H1 (cell line): ENCODE measurements at regions not wholly inside any gene's neighbourhood (a gene's known extent, or its start where the extent isn't known, plus 50 kb on each side); places are given as distances from the start of the nearest gene placed in this dataset.

Experiments
- CTCF ChIA-PET: fragments of 300-600 bp; sonication (Branson Sonifier 250); formaldehyde crosslinking; loops from one replicate; lab custom pipeline; 2021; ENCODE audit not compliant: partially characterized antibody; lab: Charles Lee
- POLR2A ChIA-PET: fragments of 300-600 bp; sonication (Branson Sonifier 250); formaldehyde crosslinking; loops from one replicate; lab custom pipeline; 2021; ENCODE audit warnings: inconsistent platforms; ENCODE audit not compliant: partially characterized antibody; lab: Charles Lee
- DNase-seq, 2 experiments: peaks; one replicate each; pipeline versions ENCODE4 v3.0.0 to v3.0.0-alpha.2; 2010 to 2022; ENCODE audit warnings: low spot score in 2 of 2, low read depth in 1 of 2, mixed read lengths in 1 of 2
- FAIRE-seq: peaks from 2 replicates; lab custom pipeline; 2011; peaks lifted over from hg19 to GRCh38; lab: Jason Lieb, UNC
- H2AFZ ChIP-seq: 2 replicates; pipeline ENCODE4 v1.8.1; 2012; ENCODE audit warnings: low read length, inconsistent platforms
- H2AK5ac ChIP-seq: 2 replicates; pipeline ENCODE4 v1.6.1; 2013; ENCODE audit warnings: low read depth, low read length
- H2BK120ac ChIP-seq: replicated peaks from 2 replicates; pipeline ENCODE3; 2013; ENCODE audit warnings: low read depth, low read length, inconsistent platforms
- H2BK12ac ChIP-seq: 2 replicates; pipeline ENCODE4 v1.6.1; 2013; ENCODE audit warnings: low read depth, low read length
- H2BK15ac ChIP-seq: 2 replicates; pipeline ENCODE4 v1.6.1; 2013; ENCODE audit warnings: low read length
- H2BK20ac ChIP-seq: 2 replicates; pipeline ENCODE4 v1.6.1; 2013; ENCODE audit warnings: low read length
- H2BK5ac ChIP-seq: 2 replicates; pipeline ENCODE4 v1.6.1; 2013; ENCODE audit warnings: low read depth, low read length
- H3K14ac ChIP-seq: 2 replicates; pipeline ENCODE4 v1.6.1; 2013; ENCODE audit warnings: inconsistent platforms; ENCODE audit not compliant: insufficient read length
- H3K18ac ChIP-seq: 2 replicates; pipeline ENCODE4 v1.6.1; 2013; ENCODE audit warnings: low read length; ENCODE audit errors: extremely low read depth
- H3K23ac ChIP-seq: 2 replicates; pipeline ENCODE4 v1.6.1; 2013; ENCODE audit warnings: inconsistent platforms; ENCODE audit not compliant: insufficient read length
- H3K23me2 ChIP-seq: 2 replicates; pipeline ENCODE4 v1.6.1; 2013; ENCODE audit warnings: low read depth, low read length
- H3K27ac ChIP-seq: 2 replicates; pipeline ENCODE4 v1.6.1; 2011; ENCODE audit warnings: low read depth, low read length, inconsistent platforms
- H3K27me3 ChIP-seq, 4 experiments: replicated peaks in 1 of 4; 1 replicate in 1 of 4; 2 replicates in 3 of 4; pipeline versions ENCODE4 v1.6.1 to v1.8.1; 2011 to 2013; ENCODE audit warnings: low read length in 3 of 4, mild to moderate bottlenecking in 3 of 4, inconsistent platforms in 2 of 4, mixed read lengths in 2 of 4, moderate library complexity in 1 of 4; ENCODE audit not compliant: control insufficient read depth in 3 of 4, insufficient read depth in 3 of 4; ENCODE audit errors: extremely low read depth in 1 of 4
- H3K36me3 ChIP-seq, 4 experiments: 2 replicates each; pipeline versions ENCODE4 v1.6.1 to v1.8.1; 2011 to 2013; ENCODE audit warnings: mild to moderate bottlenecking in 4 of 4, low read length in 3 of 4, moderate library complexity in 2 of 4, control low read depth in 1 of 4, inconsistent platforms in 1 of 4; ENCODE audit not compliant: insufficient read depth in 4 of 4, control insufficient read depth in 2 of 4
- H3K4ac ChIP-seq: replicated peaks from 2 replicates; pipeline ENCODE3; 2013; ENCODE audit warnings: low read length, low read depth, mixed read lengths, inconsistent platforms; ENCODE audit not compliant: insufficient read length
- H3K4me1 ChIP-seq, 4 experiments: replicated peaks in 1 of 4; 1 replicate in 1 of 4; 2 replicates in 3 of 4; pipeline versions ENCODE4 v1.6.1 to v1.8.1; 2011 to 2013; ENCODE audit warnings: low read length in 3 of 4, inconsistent platforms in 2 of 4, mixed read lengths in 1 of 4; ENCODE audit not compliant: insufficient read depth in 4 of 4, control insufficient read depth in 3 of 4
- H3K4me2 ChIP-seq, 2 experiments: 2 replicates each; pipeline versions ENCODE4 v1.6.1 to v1.8.1; 2011 to 2013; ENCODE audit warnings: low read depth in 2 of 2, low read length in 2 of 2, control low read depth in 1 of 2, inconsistent platforms in 1 of 2, mild to moderate bottlenecking in 1 of 2; ENCODE audit not compliant: insufficient read depth in 1 of 2
- H3K4me3 ChIP-seq, 4 experiments: fragments of 200-600, 300-600 bp in 1 of 4; sonication (generic), shearing (Covaris generic), sonication (Bioruptor Twin) in 1 of 4; 2 replicates each; pipeline versions ENCODE4 v1.5.1 to v1.8.1; 2011 to 2016; ENCODE audit warnings: low read length in 4 of 4, low read depth in 3 of 4, control low read depth in 2 of 4, inconsistent platforms in 2 of 4, mild to moderate bottlenecking in 2 of 4, mixed read lengths in 1 of 4, moderate library complexity in 1 of 4; ENCODE audit not compliant: insufficient read depth in 2 of 4; ENCODE audit errors: extremely low read depth in 1 of 4
- H3K56ac ChIP-seq: replicated peaks from 2 replicates; pipeline ENCODE3; 2013; ENCODE audit warnings: low read depth, mild to moderate bottlenecking, mixed read lengths, low read length, inconsistent platforms; ENCODE audit not compliant: insufficient read length
- H3K79me1 ChIP-seq: 2 replicates; pipeline ENCODE4 v1.6.1; 2013; ENCODE audit warnings: low read depth, low read length, control low read depth
- H3K79me2 ChIP-seq, 2 experiments: 2 replicates each; pipeline versions ENCODE4 v1.6.1 to v1.8.1; 2012 to 2013; ENCODE audit warnings: low read length in 2 of 2, mild to moderate bottlenecking in 2 of 2, inconsistent platforms in 1 of 2; ENCODE audit not compliant: insufficient read depth in 2 of 2, control insufficient read depth in 1 of 2
- H3K9ac ChIP-seq, 4 experiments: replicated peaks in 1 of 4; 1 replicate in 1 of 4; 2 replicates in 3 of 4; pipeline versions ENCODE4 v1.6.1 to v1.8.1; 2011 to 2013; ENCODE audit warnings: low read depth in 3 of 4, low read length in 3 of 4, control low read depth in 2 of 4, mild to moderate bottlenecking in 2 of 4, moderate library complexity in 2 of 4, inconsistent platforms in 1 of 4; ENCODE audit errors: extremely low read depth in 1 of 4
- H3K9me3 ChIP-seq, 2 experiments: 2 replicates each; pipeline versions ENCODE4 v1.6.1 to v1.8.1; 2012 to 2013; ENCODE audit warnings: mild to moderate bottlenecking in 2 of 2, moderate library complexity in 2 of 2, control low read depth in 1 of 2, inconsistent platforms in 1 of 2, low read depth in 1 of 2, low read length in 1 of 2, mixed read lengths in 1 of 2; ENCODE audit not compliant: insufficient read depth in 2 of 2
- H4K20me1 ChIP-seq, 2 experiments: replicated peaks in 1 of 2; 2 replicates each; pipeline versions ENCODE3 to v1.8.1; 2011 to 2013; ENCODE audit warnings: inconsistent platforms in 2 of 2, low read length in 2 of 2, mild to moderate bottlenecking in 1 of 2; ENCODE audit not compliant: insufficient read depth in 2 of 2, control insufficient read depth in 1 of 2
- H4K5ac ChIP-seq: 2 replicates; pipeline ENCODE4 v1.6.1; 2013; ENCODE audit warnings: low read length, low read depth, mixed read lengths, inconsistent platforms; ENCODE audit not compliant: insufficient read length
- H4K8ac ChIP-seq: 2 replicates; pipeline ENCODE4 v1.8.0; 2013; ENCODE audit warnings: mild to moderate bottlenecking, moderate library complexity, low read length, inconsistent platforms; ENCODE audit not compliant: insufficient read depth; ENCODE audit errors: extremely low read depth
- H4K91ac ChIP-seq: replicated peaks from 2 replicates; pipeline ENCODE3; 2013; ENCODE audit warnings: low read length, mixed read lengths, inconsistent platforms; ENCODE audit not compliant: insufficient read length
- BCL11A ChIP-seq, 2 experiments: IDR thresholded peaks; one replicate each; pipeline ENCODE4 v1.6.1; 2011; ENCODE audit warnings: low read depth in 2 of 2, low read length in 2 of 2, mild to moderate bottlenecking in 2 of 2
- CBX8 ChIP-seq: fragments of 300-800, 300-1000 bp; sonication (generic); IDR thresholded peaks from 2 replicates; pipeline ENCODE4 v1.7.1; 2016; ENCODE audit warnings: low read depth, low read length, borderline replicate concordance
- CHD2 ChIP-seq: IDR thresholded peaks from 2 replicates; pipeline ENCODE4 v1.6.1; 2012; ENCODE audit warnings: low read length, improper control_type of control experiment
- MAX ChIP-seq: IDR thresholded peaks from 2 replicates; pipeline ENCODE4 v1.6.1; 2012; ENCODE audit warnings: inconsistent platforms
- NANOG ChIP-seq: IDR thresholded peaks from 2 replicates; pipeline ENCODE4 v1.6.1; 2011; ENCODE audit warnings: low read length, low read depth, mild to moderate bottlenecking, inconsistent platforms; ENCODE audit not compliant: insufficient read depth, poor library complexity, severe bottlenecking
- POU5F1 ChIP-seq: IDR thresholded peaks from 2 replicates; pipeline ENCODE4 v1.6.1; 2011; ENCODE audit warnings: low read depth, mild to moderate bottlenecking, low read length, moderate library complexity
- SP1 ChIP-seq: IDR thresholded peaks from 2 replicates; pipeline ENCODE4 v1.6.1; 2011; ENCODE audit warnings: low read depth, low read length
- SP2 ChIP-seq: IDR thresholded peaks from 2 replicates; pipeline ENCODE4 v1.6.1; 2012; ENCODE audit warnings: mild to moderate bottlenecking, low read length, inconsistent platforms
- TAF7 ChIP-seq: optimal IDR thresholded peaks from 2 replicates; pipeline ENCODE3; 2011; ENCODE audit warnings: low read depth, mild to moderate bottlenecking, inconsistent platforms, low read length, moderate library complexity, borderline replicate concordance
- WGBS, 2 experiments: shearing (Covaris generic) in 1 of 2; methylation state at CpG; one replicate each; pipeline versions ENCODE4 v1.1.6 to v1.1.7; 2013 to 2015; ENCODE audit warnings: low lambda C conversion rate in 2 of 2, mixed read lengths in 2 of 2, inconsistent platforms in 1 of 2, low coverage in 1 of 2, missing lambda C conversion rate in 1 of 2; ENCODE audit not compliant: insufficient replicate concordance in 2 of 2, insufficient coverage in 1 of 2, insufficient read length in 1 of 2; ENCODE audit errors: extremely low coverage in 1 of 2, missing lambda C conversion rate in 1 of 2; 5-methylcytosine and 5-hydroxymethylcytosine counted together
- TF ChIP-seq, protein P1 (sequence below): IDR thresholded peaks from 2 replicates; pipeline ENCODE4 v1.6.1; 2011; ENCODE audit warnings: low read depth, mild to moderate bottlenecking, low read length; ENCODE audit not compliant: insufficient read depth
- TF ChIP-seq, protein P2 (sequence below), 3 experiments: IDR thresholded peaks; 1 replicate in 2 of 3; 2 replicates in 1 of 3; pipeline versions ENCODE4 v1.5.1 to v1.6.1; 2011; ENCODE audit warnings: low read length in 3 of 3, mild to moderate bottlenecking in 3 of 3, inconsistent platforms in 2 of 3, low read depth in 1 of 3, moderate library complexity in 1 of 3; ENCODE audit not compliant: insufficient read depth in 1 of 3; ENCODE audit errors: control extremely low read depth in 1 of 3

- Histone ChIP-seq H4K20me1 (no peaks in the 10 kb centered on the region), H3K14ac (no peak overlapping the region), H3K23me2 (no peaks in the 10 kb centered on the region), H2AFZ (no peak overlapping the region), H4K5ac (no peak overlapping the region), H2AK5ac (no peak overlapping the region), H2BK120ac (no peak overlapping the region), H2BK5ac (no peak overlapping the region), H2BK15ac (no peak overlapping the region), H3K4me3 (no peak overlapping the region), H3K79me2 (no peaks in the 10 kb centered on the region), H3K9me3 (no peaks in the 10 kb centered on the region), H2BK12ac (no peak overlapping the region), H3K4me1 (no peaks in the 10 kb centered on the region), H4K91ac (no peak overlapping the region), H3K27ac (no peak overlapping the region), H3K4ac (no peak overlapping the region), H3K18ac (no peak overlapping the region), H3K9ac (no peak overlapping the region), H3K4me2 (no peak overlapping the region), H2BK20ac (no peak overlapping the region), H3K23ac (no peak overlapping the region), H3K79me1 (no peaks in the 10 kb centered on the region), H3K36me3 (no peaks in the 10 kb centered on the region), H3K27me3 (no peaks in the 10 kb centered on the region), H3K56ac (no peak overlapping the region), H4K8ac (no peak overlapping the region)
- POLR2A ChIA-PET: no interaction called here
- FAIRE-seq (no peak), DNase-seq (no peak)
- WGBS, 2 experiments: no CpG with 5 or more reads among the region's 1 CpG
- CTCF ChIA-PET: no interaction called here
- TF ChIP-seq CBX8 (no peak), SP2 (no peak), TAF7 (no peak), MAX (no peak), NANOG (no peak), POU5F1 (no peak), CHD2 (no peak), BCL11A (IDR thresholded peaks at IDR 0.05; ENCODE audit: low read depth in 2 of 2, low read length in 2 of 2) (no peak), SP1 (no peak)
- TF ChIP-seq, protein P1, sequence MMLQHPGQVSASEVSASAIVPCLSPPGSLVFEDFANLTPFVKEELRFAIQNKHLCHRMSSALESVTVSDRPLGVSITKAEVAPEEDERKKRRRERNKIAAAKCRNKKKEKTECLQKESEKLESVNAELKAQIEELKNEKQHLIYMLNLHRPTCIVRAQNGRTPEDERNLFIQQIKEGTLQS: no peak
- TF ChIP-seq, protein P2, sequence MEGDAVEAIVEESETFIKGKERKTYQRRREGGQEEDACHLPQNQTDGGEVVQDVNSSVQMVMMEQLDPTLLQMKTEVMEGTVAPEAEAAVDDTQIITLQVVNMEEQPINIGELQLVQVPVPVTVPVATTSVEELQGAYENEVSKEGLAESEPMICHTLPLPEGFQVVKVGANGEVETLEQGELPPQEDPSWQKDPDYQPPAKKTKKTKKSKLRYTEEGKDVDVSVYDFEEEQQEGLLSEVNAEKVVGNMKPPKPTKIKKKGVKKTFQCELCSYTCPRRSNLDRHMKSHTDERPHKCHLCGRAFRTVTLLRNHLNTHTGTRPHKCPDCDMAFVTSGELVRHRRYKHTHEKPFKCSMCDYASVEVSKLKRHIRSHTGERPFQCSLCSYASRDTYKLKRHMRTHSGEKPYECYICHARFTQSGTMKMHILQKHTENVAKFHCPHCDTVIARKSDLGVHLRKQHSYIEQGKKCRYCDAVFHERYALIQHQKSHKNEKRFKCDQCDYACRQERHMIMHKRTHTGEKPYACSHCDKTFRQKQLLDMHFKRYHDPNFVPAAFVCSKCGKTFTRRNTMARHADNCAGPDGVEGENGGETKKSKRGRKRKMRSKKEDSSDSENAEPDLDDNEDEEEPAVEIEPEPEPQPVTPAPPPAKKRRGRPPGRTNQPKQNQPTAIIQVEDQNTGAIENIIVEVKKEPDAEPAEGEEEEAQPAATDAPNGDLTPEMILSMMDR (IDR thresholded peaks at IDR 0.05; ENCODE audit: control extremely low read depth in 1 of 3, insufficient read depth in 1 of 3, low read depth in 1 of 3, low read length in 3 of 3): no peak
Observed at GRCh38 chrX:122046226-122046625, 998.8 kb downstream of the GLUD2 start.
